H4 (cell line): ENCODE measurements at regions not wholly inside any gene's neighbourhood (a gene's known extent, or its start where the extent isn't known, plus 50 kb on each side); places are given as distances from the start of the nearest gene placed in this dataset.
"Not testable (repeated sequence)": the region's sequence is repeated elsewhere in the genome, so short reads cannot be mapped to it uniquely, and the experiment has no call there.

Source experiments
- DNase-seq: peaks from one replicate; pipeline ENCODE4 v3.0.0-alpha.2; 2015; ENCODE audit warnings: low spot score

GRCh38 chr1:60821156-60821555 lies 261.2 kb upstream of the NFIA start:
- no peak for DNase-seq

GRCh38 chr1:60818969-60819701 lies 263.2 kb upstream of the NFIA start:
- no peak for DNase-seq

GRCh38 chr1:60813071-60813470 lies 269.3 kb upstream of the NFIA start:
- no peak for DNase-seq

GRCh38 chr1:60809204-60809980 lies 273.0 kb upstream of the NFIA start:
- DNase-seq = no peak

GRCh38 chr1:60808676-60809075 lies 273.7 kb upstream of the NFIA start:
- no peak for DNase-seq

GRCh38 chr1:60802884-60803283 lies 279.5 kb upstream of the NFIA start:
- DNase-seq = no peak

GRCh38 chr1:60797351-60797750 lies 285.0 kb upstream of the NFIA start:
- no peak for DNase-seq

GRCh38 chr1:60791226-60791625 lies 291.1 kb upstream of the NFIA start:
- no peak for DNase-seq

- not testable (repeated sequence) for DNase-seq
Measured at GRCh38 chr1:60773099-60773498, 309.3 kb upstream of the NFIA start.

- DNase-seq = no peak
Measured at GRCh38 chr1:60769082-60769481, 313.3 kb upstream of the NFIA start.

GRCh38 chr1:60765204-60765603 lies 317.2 kb upstream of the NFIA start:
- peak; percentile 10 for DNase-seq

- no peak for DNase-seq
Measured at GRCh38 chr1:60764489-60764888, 317.9 kb upstream of the NFIA start.

- no peak for DNase-seq
Measured at GRCh38 chr1:60763741-60764140, 318.6 kb upstream of the NFIA start.

GRCh38 chr1:60762911-60763310 lies 319.4 kb upstream of the NFIA start:
- DNase-seq = no peak

GRCh38 chr1:60762176-60762575 lies 320.2 kb upstream of the NFIA start:
- DNase-seq = no peak

- no peak for DNase-seq
Measured at GRCh38 chr1:60759291-60759690, 323.1 kb upstream of the NFIA start.

GRCh38 chr1:60757485-60757884 lies 324.9 kb upstream of the NFIA start:
- no peak for DNase-seq

GRCh38 chr1:60753036-60753900 lies 329.1 kb upstream of the NFIA start:
- DNase-seq = no peak

GRCh38 chr1:60751306-60751705 lies 331.1 kb upstream of the NFIA start:
- DNase-seq = no peak

- no peak for DNase-seq
Measured at GRCh38 chr1:60747353-60747752, 335.0 kb upstream of the NFIA start.

- no peak for DNase-seq
Measured at GRCh38 chr1:60746278-60746791, 336.0 kb upstream of the NFIA start.

GRCh38 chr1:60745484-60745883 lies 336.9 kb upstream of the NFIA start:
- no peak for DNase-seq
